Erythroblast (primary cell): ENCODE measurements at regions not wholly inside any gene's neighbourhood (a gene's known extent, or its start where the extent isn't known, plus 50 kb on each side); places are given as distances from the start of the nearest gene placed in this dataset.

ENCODE experiments used
- DNase-seq, 2 experiments: peaks; one replicate each; lab custom pipeline; 2025; lab: John Stamatoyannopoulos, UW
- GATA1 ChIP-seq: IDR thresholded peaks from 2 replicates; pipeline ENCODE4 v1.6.1; 2011; ENCODE audit warnings: low read depth, mild to moderate bottlenecking, control low read depth, low read length, moderate library complexity
- POLR2A ChIP-seq: IDR thresholded peaks from 2 replicates; pipeline ENCODE4 v1.6.1; 2011; ENCODE audit warnings: mild to moderate bottlenecking, low read length

DNA sequence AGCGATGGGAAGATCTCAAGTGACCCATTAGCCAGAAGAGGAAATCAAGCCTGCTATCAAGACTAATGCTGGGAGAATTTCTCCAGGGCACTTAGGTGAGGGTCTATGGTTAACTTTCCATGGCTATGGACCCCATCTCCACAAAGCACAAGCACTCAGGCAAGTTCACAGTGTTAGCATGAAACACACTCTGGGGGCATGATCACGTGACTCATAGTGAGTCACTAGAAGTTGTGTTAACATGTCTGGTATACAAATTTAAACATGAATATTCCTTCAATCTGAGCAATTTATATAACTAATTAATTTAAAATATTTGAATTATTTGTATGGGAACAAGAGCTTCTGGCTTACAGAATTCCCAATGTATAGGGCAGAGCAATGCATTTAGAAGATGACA is 131.8 kb downstream of the FAM204A start:
- no peak for DNase-seq
- TF ChIP-seq GATA1, result no peak
- TF ChIP-seq POLR2A, result no peak

DNA sequence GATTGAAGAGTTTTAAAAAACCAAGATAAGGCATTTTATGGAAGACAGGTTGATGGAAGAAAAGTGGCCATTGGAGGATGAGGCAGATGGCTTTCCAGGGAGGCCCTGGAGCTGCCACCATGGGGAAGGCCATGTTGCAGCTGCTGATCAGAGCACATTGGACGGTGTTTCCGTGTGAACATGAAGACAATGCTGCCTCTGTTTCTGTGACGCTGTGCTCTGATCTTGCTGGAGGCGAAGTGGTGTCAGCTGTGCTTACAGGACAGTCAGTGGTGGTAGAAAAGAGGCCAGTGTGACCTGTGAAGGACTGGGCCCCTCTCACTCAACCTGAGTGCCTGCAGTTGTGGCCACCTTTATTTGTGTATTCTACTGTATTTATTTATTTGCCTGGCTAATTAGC is 132.9 kb downstream of the FAM204A start:
- TF ChIP-seq GATA1, result no peak
- no peak for TF ChIP-seq POLR2A

DNA sequence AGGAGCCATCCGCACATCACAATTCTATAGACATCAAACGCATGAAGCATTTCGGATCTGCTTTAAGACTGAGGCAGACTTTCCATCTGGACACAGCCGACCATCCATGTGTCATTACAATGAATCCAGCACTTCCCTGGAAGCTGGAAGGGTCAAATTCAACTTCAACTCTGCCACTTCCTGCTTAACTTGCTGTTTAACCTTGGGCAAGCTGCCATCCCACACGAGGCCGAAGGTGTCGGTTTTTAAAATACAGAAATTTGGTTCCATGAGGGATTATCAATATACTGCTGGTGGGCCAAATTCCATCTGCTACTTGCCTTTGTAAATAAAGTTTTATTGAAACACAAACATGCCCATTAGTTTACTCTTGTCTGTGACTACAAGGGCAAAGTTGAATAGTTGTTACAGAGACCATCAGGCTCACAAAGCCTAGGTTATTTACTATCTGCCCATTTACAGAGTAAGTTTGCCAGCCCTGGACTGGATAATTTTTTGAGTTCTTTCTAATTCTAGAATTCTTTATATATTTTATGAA is 134.6 kb downstream of the FAM204A start:
- DNase-seq, result no peak

More for the DNA sequence above, 132.9 kb downstream of the FAM204A start:
- DNase-seq, result no peak

DNA sequence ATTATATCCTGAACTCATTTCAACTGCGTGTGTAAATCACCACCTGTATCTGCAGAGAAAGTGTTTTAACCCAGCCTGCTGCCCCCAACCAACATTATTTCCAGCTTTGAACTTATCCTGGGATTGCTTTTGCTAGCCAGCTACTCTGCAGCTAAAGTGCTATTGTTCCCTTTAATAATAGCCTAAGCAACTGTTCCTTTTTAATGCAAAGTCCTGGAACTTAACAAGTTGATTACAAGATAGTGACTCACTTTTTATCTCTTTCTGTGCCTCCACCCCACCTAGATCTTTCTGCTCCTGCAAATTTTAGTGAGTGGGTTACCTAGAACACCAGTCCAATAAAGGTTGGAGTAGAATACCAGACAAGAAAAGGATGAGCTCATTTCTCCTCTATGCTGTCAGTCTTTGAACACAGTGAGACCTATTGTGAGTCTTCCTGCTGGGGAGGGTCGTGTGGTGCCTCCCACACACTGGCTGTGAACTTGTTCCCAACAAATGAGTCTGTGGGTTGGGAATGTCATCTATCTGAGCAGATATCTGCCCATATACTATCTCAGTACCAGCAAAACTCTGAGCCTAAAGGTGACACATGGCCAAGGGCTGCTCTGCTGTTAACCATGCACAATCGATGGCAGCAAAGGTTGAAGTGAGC is 137.7 kb downstream of the FAM204A start:
- DNase-seq, result no peak
- no peak for TF ChIP-seq GATA1
- no peak for TF ChIP-seq POLR2A

More for the DNA sequence above, 134.6 kb downstream of the FAM204A start:
- TF ChIP-seq GATA1, result no peak
- TF ChIP-seq POLR2A, result no peak

GRCh38 chr10:118203461-118203860 is 138.7 kb downstream of the FAM204A start:
- DNase-seq, result no peak
- no peak for TF ChIP-seq GATA1
- TF ChIP-seq POLR2A, result no peak

DNA sequence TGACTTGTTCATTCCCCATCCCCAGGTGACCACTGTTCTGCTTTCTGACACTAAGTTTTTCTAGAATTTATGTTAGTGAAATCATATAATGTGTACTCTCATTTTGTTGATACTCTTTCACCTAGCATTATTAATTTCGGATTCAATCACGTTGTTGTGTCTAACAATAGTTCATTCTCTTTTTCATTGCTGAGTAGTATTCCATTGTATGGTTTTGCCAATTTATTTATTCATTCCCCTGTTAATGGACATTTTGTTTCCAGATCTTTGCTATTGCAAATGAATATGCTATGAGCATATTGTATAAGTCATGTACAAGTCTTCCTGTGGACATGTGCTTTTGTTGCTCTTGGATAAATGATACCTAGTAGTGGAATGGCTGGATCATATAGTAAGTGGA is 146.4 kb downstream of the FAM204A start:
- no peak for DNase-seq

DNA sequence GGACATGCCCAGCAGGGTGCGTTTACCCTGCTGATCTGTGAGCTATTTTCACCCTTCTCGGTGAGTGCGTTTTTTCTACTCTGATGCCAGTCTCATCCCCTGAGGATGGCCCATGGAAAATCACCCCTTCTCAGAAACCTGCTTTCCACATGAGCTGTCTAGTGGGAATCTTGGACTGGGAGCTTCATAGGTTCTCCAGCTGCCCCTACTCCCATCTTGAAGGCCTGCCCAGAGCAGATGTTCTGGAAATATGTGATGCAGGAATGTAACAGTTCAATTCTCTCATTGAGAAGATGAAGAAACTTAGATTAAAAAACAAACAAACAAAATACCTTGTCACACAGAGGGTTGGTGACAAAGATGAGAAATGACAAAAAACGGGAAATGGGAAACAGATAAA is 146.9 kb upstream of the RAB11FIP2 start:
- TF ChIP-seq GATA1 (no peak), POLR2A (no peak)
- DNase-seq, result no peak

More for the DNA sequence above, 146.4 kb downstream of the FAM204A start:
- TF ChIP-seq GATA1 (no peak), POLR2A (no peak)

- no peak for DNase-seq
- TF ChIP-seq POLR2A (no peak), GATA1 (no peak)
Observed at GRCh38 chr10:118181021-118181420, 134.3 kb upstream of the RAB11FIP2 start.

- no peak for DNase-seq
- no peak for TF ChIP-seq POLR2A
- no peak for TF ChIP-seq GATA1
Observed at GRCh38 chr10:118175148-118175547, 128.4 kb upstream of the RAB11FIP2 start.

- no peak for TF ChIP-seq GATA1
- no peak for TF ChIP-seq POLR2A
Observed at GRCh38 chr10:118173296-118173695, 126.6 kb upstream of the RAB11FIP2 start.

DNA sequence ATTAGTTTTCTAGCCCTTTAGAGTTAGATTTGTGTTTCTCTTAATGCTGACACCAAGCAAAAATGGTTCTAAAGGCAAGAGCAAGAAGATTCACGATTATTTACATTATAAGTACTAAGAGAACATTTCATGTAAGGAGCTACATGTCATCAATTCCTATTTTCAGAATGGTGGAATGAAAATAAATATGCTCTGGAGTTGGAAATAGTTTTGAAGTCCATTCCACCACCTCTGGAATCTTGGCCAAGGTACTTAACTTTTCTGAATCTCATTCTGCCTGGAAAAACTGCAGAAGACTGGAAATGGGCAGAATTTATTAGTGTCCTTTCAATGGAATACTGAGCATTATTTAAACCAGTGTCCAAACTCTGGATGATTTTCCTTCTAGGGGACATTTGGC is 125.1 kb upstream of the RAB11FIP2 start:
- DNase-seq, result no peak
- TF ChIP-seq POLR2A (no peak), GATA1 (no peak)

More at GRCh38 chr10:118173296-118173695, 126.6 kb upstream of the RAB11FIP2 start:
- DNase-seq, result no peak

- TF ChIP-seq GATA1, result no peak
- no peak for TF ChIP-seq POLR2A
- DNase-seq, result no peak
Observed at GRCh38 chr10:118167056-118167700, 120.4 kb upstream of the RAB11FIP2 start.

DNA sequence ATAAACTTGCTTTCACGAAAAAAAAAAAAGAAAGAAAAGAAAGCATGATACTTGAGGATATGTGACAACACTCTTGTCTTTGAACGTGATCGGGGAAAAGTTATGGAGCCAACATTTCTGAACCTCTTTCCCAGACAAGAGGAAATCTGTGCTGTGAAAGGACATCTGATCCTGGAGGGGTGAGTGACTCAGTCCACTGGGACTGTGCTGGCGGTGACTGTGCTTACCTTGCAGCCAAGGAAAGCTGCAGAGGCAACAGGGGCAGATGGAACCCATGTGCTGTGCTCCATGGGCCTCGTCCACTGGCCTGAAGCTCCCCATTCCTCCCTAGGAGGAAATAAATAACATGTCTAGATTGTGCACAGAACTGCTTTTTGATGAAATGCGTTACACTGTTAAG is 116.5 kb upstream of the RAB11FIP2 start:
- TF ChIP-seq GATA1 (no peak), POLR2A (no peak)

More for the DNA sequence above, 116.5 kb upstream of the RAB11FIP2 start:
- DNase-seq, result no peak
